Loucy (cell line): ENCODE measurements at regions not wholly inside any gene's neighbourhood (a gene's known extent, or its start where the extent isn't known, plus 50 kb on each side); places are given as distances from the start of the nearest gene placed in this dataset.
"Not testable (repeated sequence)": the region's sequence is repeated elsewhere in the genome, so short reads cannot be mapped to it uniquely, and the experiment has no call there.

Experiments used
- H2AFZ ChIP-seq: fragments of 200-600 bp; sonication (generic); 2 replicates; pipeline ENCODE4 v1.6.0; 2016; ENCODE audit warnings: antibody characterized with exemption, mild to moderate bottlenecking, low read length, moderate library complexity
- H3F3A ChIP-seq: fragments of 200-600 bp; 2 replicates; pipeline ENCODE4 v1.6.0; 2016; ENCODE audit warnings: antibody characterized with exemption, low read depth, mild to moderate bottlenecking
- H3K27me3 ChIP-seq: fragments of 200-600 bp; sonication (generic); 2 replicates; pipeline ENCODE4 v1.6.1; 2014; ENCODE audit warnings: low read length, mild to moderate bottlenecking; ENCODE audit not compliant: insufficient read depth, poor library complexity, severe bottlenecking
- H3K36me3 ChIP-seq: fragments of 200-600 bp; sonication (generic); 2 replicates; pipeline ENCODE4 v1.6.1; 2016; ENCODE audit warnings: low read length; ENCODE audit not compliant: insufficient read depth
- H3K4me1 ChIP-seq: fragments of 200-600 bp; sonication (generic); 2 replicates; pipeline ENCODE4 v1.5.1; 2014; ENCODE audit warnings: low read length, mild to moderate bottlenecking; ENCODE audit not compliant: insufficient read depth, poor library complexity, severe bottlenecking
- H3K4me2 ChIP-seq: fragments of 200-600 bp; sonication (generic); 2 replicates; pipeline ENCODE4 v1.6.0; 2014; ENCODE audit warnings: antibody characterized with exemption, low read length, low read depth, mild to moderate bottlenecking; ENCODE audit not compliant: poor library complexity, severe bottlenecking
- H3K4me3 ChIP-seq: fragments of 200-600 bp; sonication (generic); 2 replicates; pipeline ENCODE4 v1.5.1; 2014; ENCODE audit warnings: low read length, mild to moderate bottlenecking, mixed read lengths; ENCODE audit not compliant: poor library complexity, severe bottlenecking
- H3K79me2 ChIP-seq: fragments of 200-600 bp; sonication (generic); 2 replicates; pipeline ENCODE4 v1.6.1; 2014; ENCODE audit warnings: low read length; ENCODE audit not compliant: insufficient read depth
- H3K9ac ChIP-seq: fragments of 200-600 bp; sonication (generic); 2 replicates; pipeline ENCODE4 v1.6.0; 2014; ENCODE audit warnings: mild to moderate bottlenecking, low read depth, low read length, moderate library complexity; ENCODE audit not compliant: poor library complexity, severe bottlenecking
- H3K9me2 ChIP-seq: fragments of 200-600 bp; sonication (generic); replicated peaks from 2 replicates; pipeline ENCODE4 v1.6.1; 2016; ENCODE audit warnings: low read depth, low read length, mixed read lengths
- H3K9me3 ChIP-seq: fragments of 200-600 bp; sonication (generic); 2 replicates; pipeline ENCODE4 v1.6.1; 2014; ENCODE audit warnings: mild to moderate bottlenecking, antibody characterized with exemption, low read length, low read depth; ENCODE audit not compliant: insufficient read depth
- H4K20me1 ChIP-seq: fragments of 200-600 bp; sonication (generic); 2 replicates; pipeline ENCODE4 v1.6.0; 2014; ENCODE audit warnings: antibody characterized with exemption, low read length, mild to moderate bottlenecking; ENCODE audit not compliant: insufficient read depth, poor library complexity, severe bottlenecking
- CTCF ChIP-seq: fragments of 200-600 bp; sonication (generic); conservative IDR thresholded peaks from 2 replicates; pipeline ENCODE4 v1.5.1; 2014; ENCODE audit warnings: mild to moderate bottlenecking, antibody characterized with exemption, low read length
- EZH2phosphoT487 ChIP-seq: fragments of 200-600 bp; IDR thresholded peaks from 2 replicates; pipeline ENCODE4 v1.6.1; 2018; ENCODE audit warnings: antibody characterized with exemption, mild to moderate bottlenecking, moderate library complexity, borderline replicate concordance

GRCh38 chr9:40911647-40912046 is 216.8 kb downstream of the FOXD4L6 start:
- Histone ChIP-seq H3K4me2 (no peak overlapping the region), H4K20me1 (no peaks in the 10 kb centered on the region), H3K4me3 (no peak overlapping the region), H3K9me3 (peaks cover 35% of the 10 kb centered on the region; the same call in 1 of the 2 replicates), H2AFZ (no peak overlapping the region), H3K9me2 (no peaks in the 10 kb centered on the region), H3F3A (no peaks in the 10 kb centered on the region), H3K79me2 (no peaks in the 10 kb centered on the region), H3K9ac (no peak overlapping the region), H3K36me3 (no peaks in the 10 kb centered on the region), H3K4me1 (no peaks in the 10 kb centered on the region), H3K27me3 (no peaks in the 10 kb centered on the region)
- TF ChIP-seq EZH2phosphoT487 (no peak), CTCF (no peak)

GRCh38 chr9:40910995-40911394 is 217.5 kb downstream of the FOXD4L6 start:
- not testable (repeated sequence) for H2AFZ ChIP-seq, H3K9me2 ChIP-seq, H3K9ac ChIP-seq, H3F3A ChIP-seq, H3K79me2 ChIP-seq, H3K27me3 ChIP-seq, H4K20me1 ChIP-seq, H3K4me2 ChIP-seq, H3K4me1 ChIP-seq, H3K4me3 ChIP-seq, H3K36me3 ChIP-seq
- peaks cover 35% of the 10 kb centered on the region; the same call in 1 of the 2 replicates for H3K9me3 ChIP-seq

- no peaks in the 10 kb centered on the region for H4K20me1 ChIP-seq
- TF ChIP-seq EZH2phosphoT487: no peak
- TF ChIP-seq CTCF: no peak
- no peaks in the 10 kb centered on the region for H3K9me2 ChIP-seq
- H2AFZ ChIP-seq: no peak overlapping the region
- no peaks in the 10 kb centered on the region for H3K4me1 ChIP-seq
- H3K9me3 ChIP-seq: peaks cover 29% of the 10 kb centered on the region; the same call in 1 of the 2 replicates
- H3K79me2 ChIP-seq: no peaks in the 10 kb centered on the region
- no peaks in the 10 kb centered on the region for H3F3A ChIP-seq
- no peaks in the 10 kb centered on the region for H3K27me3 ChIP-seq
- H3K4me3 ChIP-seq: no peak overlapping the region
- no peak overlapping the region for H3K4me2 ChIP-seq
- H3K9ac ChIP-seq: no peak overlapping the region
- H3K36me3 ChIP-seq: no peaks in the 10 kb centered on the region
These were observed 218.7 kb downstream of the FOXD4L6 start for GRCh38 chr9:40909821-40910220.

GRCh38 chr9:40909111-40909510 is 219.4 kb downstream of the FOXD4L6 start:
- H3K9me2 ChIP-seq, H3K79me2 ChIP-seq, H3F3A ChIP-seq, H3K36me3 ChIP-seq, H4K20me1 ChIP-seq, H3K4me3 ChIP-seq, H3K4me1 ChIP-seq, H3K9ac ChIP-seq, H3K4me2 ChIP-seq, H3K27me3 ChIP-seq, H2AFZ ChIP-seq: not testable (repeated sequence)
- H3K9me3 ChIP-seq: peaks cover 29% of the 10 kb centered on the region; the same call in 1 of the 2 replicates
